Loucy (cell line): ENCODE measurements at regions not wholly inside any gene's neighbourhood (a gene's known extent, or its start where the extent isn't known, plus 50 kb on each side); places are given as distances from the start of the nearest gene placed in this dataset.

Experiments
- CTCF ChIP-seq: fragments of 200-600 bp; sonication (generic); conservative IDR thresholded peaks from 2 replicates; pipeline ENCODE4 v1.5.1; 2014; ENCODE audit warnings: mild to moderate bottlenecking, antibody characterized with exemption, low read length
- EZH2phosphoT487 ChIP-seq: fragments of 200-600 bp; IDR thresholded peaks from 2 replicates; pipeline ENCODE4 v1.6.1; 2018; ENCODE audit warnings: antibody characterized with exemption, mild to moderate bottlenecking, moderate library complexity, borderline replicate concordance

DNA sequence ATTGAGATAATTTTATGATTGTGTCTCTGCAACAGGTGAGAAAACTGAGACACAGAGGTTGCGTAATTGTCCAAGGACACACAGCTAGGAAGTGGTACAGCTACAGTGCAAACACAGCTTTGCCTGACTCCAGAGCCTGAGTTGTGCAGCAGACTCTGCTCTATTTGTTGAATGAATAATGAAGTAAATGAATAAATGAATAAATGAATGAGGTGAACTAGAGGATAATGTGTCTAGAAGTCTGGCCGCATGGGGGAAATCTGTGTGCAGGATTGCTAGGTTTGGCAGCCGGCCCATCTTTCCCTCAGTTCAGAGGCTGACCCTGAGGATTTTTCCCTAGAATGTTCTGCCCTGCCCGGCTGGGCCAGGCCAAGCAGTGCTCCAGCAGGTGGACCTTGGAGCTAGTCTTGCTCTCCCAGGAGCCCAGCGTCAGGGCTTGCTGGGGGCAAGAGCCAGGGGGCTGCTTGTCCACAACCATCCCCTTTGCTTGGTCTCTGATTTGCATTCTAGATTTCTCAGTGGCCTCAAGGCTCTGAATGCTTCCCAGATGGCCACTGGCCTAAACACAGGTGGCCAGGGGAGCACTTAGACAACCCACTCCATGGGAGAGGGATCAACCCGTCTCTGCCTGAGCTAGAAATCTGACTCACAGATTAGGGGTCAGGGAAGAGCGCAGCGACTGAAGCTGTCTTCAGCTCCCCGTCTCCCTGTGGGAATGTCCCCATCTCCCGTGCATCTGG, 225.2 kb downstream of the C12orf75 start:
- TF ChIP-seq CTCF (no peak), EZH2phosphoT487 (no peak)
